Psoas muscle (tissue), 7 donors: ENCODE measurements at regions not wholly inside any gene's neighbourhood (a gene's known extent, or its start where the extent isn't known, plus 50 kb on each side); places are given as distances from the start of the nearest gene placed in this dataset.

Experiments used
- ATAC-seq, 4 donors: fragments of 200-7000 bp; cut with Tn5 transposase; one replicate each; pipeline ENCODE4 v1.9.1; 2020; ENCODE audit warnings: moderate library complexity in 3 of 4, mild to moderate bottlenecking in 2 of 4
- DNase-seq, 2 donors: peaks; one replicate each; pipeline ENCODE4 v3.0.0-alpha.2; 2020
- H3K27ac ChIP-seq: fragments of 200-600 bp; one replicate; pipeline ENCODE4 v1.8.0; 2022
- H3K27me3 ChIP-seq, 3 donors: fragments of 200-600 bp in 1 of 3; one replicate each; pipeline versions ENCODE4 v1.6.1 to v1.8.0; 2013 to 2022; ENCODE audit warnings: low read length in 2 of 3, mild to moderate bottlenecking in 2 of 3, moderate library complexity in 1 of 3; ENCODE audit not compliant: insufficient read depth in 3 of 3
- H3K36me3 ChIP-seq, 2 donors: fragments of 200-600 bp in 1 of 2; one replicate each; pipeline versions ENCODE4 v1.6.1 to v1.8.0; 2013 to 2022; ENCODE audit warnings: low read depth in 1 of 2, mild to moderate bottlenecking in 1 of 2, moderate library complexity in 1 of 2; ENCODE audit not compliant: insufficient read depth in 1 of 2
- H3K4me1 ChIP-seq: fragments of 200-600 bp; one replicate; pipeline ENCODE4 v1.8.0; 2022
- H3K4me3 ChIP-seq: fragments of 200-600 bp; one replicate; pipeline ENCODE4 v1.8.0; 2022; ENCODE audit warnings: mild to moderate bottlenecking
- H3K9me3 ChIP-seq: fragments of 200-600 bp; one replicate; pipeline ENCODE4 v1.8.0; 2022
- WGBS, 3 donors: extraction: QIAGEN DNeasy Blood & Tissue Kit; methylation state at CpG; one replicate each; pipeline versions ENCODE4 v1.1.6 to v1.1.7; 2013; 5-methylcytosine and 5-hydroxymethylcytosine counted together
- intact Hi-C, 2 donors: fragments of 100-400 bp; cut with DNase I; formaldehyde crosslinking; loops; one replicate each; pipeline versions ENCODE4 v1.11.0 to v1.14.2; 2022
- TF ChIP-seq, protein P1 (sequence below): fragments of 200-600 bp; IDR thresholded peaks from one replicate; pipeline ENCODE4 v1.8.0; 2022; ENCODE audit warnings: antibody characterized with exemption
- donor health status: healthy with polysubstance abuse.
- donor health status: DM: no; HTN: no; CAD: no; lungs with moderate emphysema.
- donor health status: Bipolar disorder and iron deficiency.
- donor health status: healthy.
- donor health status: DM: yes; HTN: yes; CAD: no.
- donor health status: DM: no; HTN: no; CAD: no.
- donor health status: DM: yes; HTN: yes; CAD: no.

GRCh38 chr9:7965063-7965462 lies 165.5 kb upstream of the DMAC1 start:
- H3K9me3 ChIP-seq: no peaks in the 10 kb centered on the region
- 80 to 87% (median 84%) methylated on average over 3 of the region's 3 CpGs for WGBS, 3 donors
- H3K4me1 ChIP-seq: no peaks in the 10 kb centered on the region
- no peak for DNase-seq
- no peaks in the 10 kb centered on the region for H3K27me3 ChIP-seq
- intact Hi-C loops: no loop called here
- no peak for ATAC-seq
- H3K4me3 ChIP-seq: no peak overlapping the region
- TF ChIP-seq, protein P1, sequence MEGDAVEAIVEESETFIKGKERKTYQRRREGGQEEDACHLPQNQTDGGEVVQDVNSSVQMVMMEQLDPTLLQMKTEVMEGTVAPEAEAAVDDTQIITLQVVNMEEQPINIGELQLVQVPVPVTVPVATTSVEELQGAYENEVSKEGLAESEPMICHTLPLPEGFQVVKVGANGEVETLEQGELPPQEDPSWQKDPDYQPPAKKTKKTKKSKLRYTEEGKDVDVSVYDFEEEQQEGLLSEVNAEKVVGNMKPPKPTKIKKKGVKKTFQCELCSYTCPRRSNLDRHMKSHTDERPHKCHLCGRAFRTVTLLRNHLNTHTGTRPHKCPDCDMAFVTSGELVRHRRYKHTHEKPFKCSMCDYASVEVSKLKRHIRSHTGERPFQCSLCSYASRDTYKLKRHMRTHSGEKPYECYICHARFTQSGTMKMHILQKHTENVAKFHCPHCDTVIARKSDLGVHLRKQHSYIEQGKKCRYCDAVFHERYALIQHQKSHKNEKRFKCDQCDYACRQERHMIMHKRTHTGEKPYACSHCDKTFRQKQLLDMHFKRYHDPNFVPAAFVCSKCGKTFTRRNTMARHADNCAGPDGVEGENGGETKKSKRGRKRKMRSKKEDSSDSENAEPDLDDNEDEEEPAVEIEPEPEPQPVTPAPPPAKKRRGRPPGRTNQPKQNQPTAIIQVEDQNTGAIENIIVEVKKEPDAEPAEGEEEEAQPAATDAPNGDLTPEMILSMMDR: no peak
- H3K36me3 ChIP-seq: no peaks in the 10 kb centered on the region
- H3K27ac ChIP-seq: no peak overlapping the region

DNA sequence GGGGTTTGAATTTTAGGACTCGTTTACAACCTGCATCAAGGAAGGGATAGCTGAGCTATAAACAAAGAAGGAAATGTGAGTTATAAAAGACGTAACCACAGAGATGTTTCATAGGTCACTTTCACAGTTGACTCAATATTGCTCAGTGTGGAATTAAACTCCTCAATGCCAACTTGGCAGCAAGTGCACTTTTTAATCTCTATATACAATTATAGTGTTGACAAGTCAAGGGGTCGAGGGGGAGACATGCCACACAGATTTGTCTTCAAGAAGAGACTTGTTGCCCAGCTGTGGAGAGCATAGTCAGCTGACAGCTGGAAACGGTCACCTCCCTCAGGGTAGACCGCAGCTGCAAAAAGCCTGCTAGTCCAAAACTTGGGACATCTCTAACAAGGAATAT lies 163.4 kb upstream of the DMAC1 start:
- Histone ChIP-seq H3K4me3 (no peak overlapping the region), H3K4me1 (no peaks in the 10 kb centered on the region), H3K27me3 (no peaks in the 10 kb centered on the region), H3K9me3 (no peaks in the 10 kb centered on the region), H3K27ac (no peak overlapping the region), H3K36me3 (no peaks in the 10 kb centered on the region)
- TF ChIP-seq, protein P1: no peak
- intact Hi-C loops: no loop called here
- DNase-seq (no peak), ATAC-seq (no peak)
- WGBS, 3 donors: 24 to 41% (median 24%) methylated on average over 5 of the region's 5 CpGs

- H3K36me3 ChIP-seq: no peaks in the 10 kb centered on the region
- H3K27ac ChIP-seq: no peak overlapping the region
- WGBS, 3 donors: 74 to 81% (median 79%) methylated on average over 3 of the region's 3 CpGs
- no peak for ATAC-seq
- DNase-seq: no peak
- H3K9me3 ChIP-seq: no peaks in the 10 kb centered on the region
- no peak overlapping the region for H3K4me3 ChIP-seq
- intact Hi-C loops: no loop called here
- no peaks in the 10 kb centered on the region for H3K4me1 ChIP-seq
- H3K27me3 ChIP-seq: no peaks in the 10 kb centered on the region
- TF ChIP-seq, protein P1: no peak
Observed at GRCh38 chr9:7961076-7961475, 161.5 kb upstream of the DMAC1 start.

- intact Hi-C loops: no loop called here
- Histone ChIP-seq H3K4me3 (no peak overlapping the region), H3K27me3 (no peaks in the 10 kb centered on the region), H3K4me1 (no peaks in the 10 kb centered on the region), H3K9me3 (no peaks in the 10 kb centered on the region), H3K27ac (no peak overlapping the region), H3K36me3 (no peaks in the 10 kb centered on the region)
- 73 to 79% (median 74%) methylated on average over 4 of the region's 4 CpGs for WGBS, 3 donors
- no peak for DNase-seq
- TF ChIP-seq, protein P1: no peak
- ATAC-seq: no peak
Observed at GRCh38 chr9:7960320-7961050, 160.9 kb upstream of the DMAC1 start.

- Histone ChIP-seq H3K36me3 (no peaks in the 10 kb centered on the region), H3K4me3 (no peak overlapping the region), H3K27me3 (no peaks in the 10 kb centered on the region), H3K4me1 (no peaks in the 10 kb centered on the region), H3K27ac (no peak overlapping the region), H3K9me3 (no peaks in the 10 kb centered on the region)
- no peak for DNase-seq
- intact Hi-C loops: no loop called here
- WGBS, 3 donors: 77 to 86% (median 85%) methylated on average over 2 of the region's 2 CpGs
- TF ChIP-seq, protein P1: no peak
- ATAC-seq: no peak
Observed at GRCh38 chr9:7957803-7958202, 158.2 kb upstream of the DMAC1 start.
